CD4-positive, CD25-positive, alpha-beta regulatory T cell (primary cell): ENCODE measurements at regions not wholly inside any gene's neighbourhood (a gene's known extent, or its start where the extent isn't known, plus 50 kb on each side); places are given as distances from the start of the nearest gene placed in this dataset.
"Not testable (repeated sequence)": the region's sequence is repeated elsewhere in the genome, so short reads cannot be mapped to it uniquely, and the experiment has no call there.

Source experiments
- ATAC-seq, 2 donors: fragments of 150-1000 bp; cut with Tn5 transposase; one replicate each; pipeline ENCODE4 v1.10.0; 2021; ENCODE audit warnings: low read depth in 2 of 2, moderate number of reproducible peaks in 2 of 2, moderate library complexity in 1 of 2
- DNase-seq, 3 donors: peaks; one replicate each; pipeline versions ENCODE4 v3.0.0 to v3.0.0-alpha.2; 2012 to 2022; ENCODE audit warnings: mixed read lengths in 1 of 3
- H3K27ac ChIP-seq: one replicate; pipeline ENCODE4 v1.7.0; 2013; ENCODE audit warnings: mild to moderate bottlenecking, low read length; ENCODE audit not compliant: insufficient read depth, poor library complexity, severe bottlenecking
- H3K27me3 ChIP-seq: one replicate; pipeline ENCODE4 v1.7.0; 2013; ENCODE audit warnings: low read length; ENCODE audit not compliant: control insufficient read depth, insufficient read depth
- H3K36me3 ChIP-seq: one replicate; pipeline ENCODE4 v1.7.0; 2013; ENCODE audit warnings: mild to moderate bottlenecking, low read length, moderate library complexity; ENCODE audit not compliant: control insufficient read depth, insufficient read depth
- H3K4me1 ChIP-seq: 2 replicates; pipeline ENCODE4 v1.7.0; 2013; ENCODE audit warnings: mild to moderate bottlenecking, low read length; ENCODE audit not compliant: insufficient read depth, control insufficient read depth, poor library complexity, severe bottlenecking
- H3K4me3 ChIP-seq: one replicate; pipeline ENCODE4 v1.7.0; 2013; ENCODE audit warnings: low read depth, mild to moderate bottlenecking, low read length, moderate library complexity
- H3K9me3 ChIP-seq, 2 experiments: 1 replicate in 1 of 2; 2 replicates in 1 of 2; pipeline ENCODE4 v1.7.0; 2013; ENCODE audit warnings: low read length in 2 of 2, mild to moderate bottlenecking in 1 of 2, moderate library complexity in 1 of 2; ENCODE audit not compliant: control insufficient read depth in 2 of 2
- H3K27ac Mint-ChIP-seq, 3 donors: one replicate each; pipeline ENCODE4 v1.8.0; 2020 to 2022; ENCODE audit warnings: mild to moderate bottlenecking in 3 of 3, mixed read lengths in 3 of 3, moderate library complexity in 2 of 3
- H3K27me3 Mint-ChIP-seq: one replicate; pipeline ENCODE4 v1.8.0; 2022; ENCODE audit warnings: mild to moderate bottlenecking, mixed read lengths
- H3K36me3 Mint-ChIP-seq: one replicate; pipeline ENCODE4 v1.8.0; 2020; ENCODE audit warnings: mixed read lengths
- H3K4me1 Mint-ChIP-seq, 4 donors: one replicate each; pipeline ENCODE4 v1.8.0; 2020 to 2022; ENCODE audit warnings: mixed read lengths in 4 of 4, mild to moderate bottlenecking in 1 of 4
- H3K4me3 Mint-ChIP-seq, 4 donors: one replicate each; pipeline ENCODE4 v1.8.0; 2020 to 2022; ENCODE audit warnings: mild to moderate bottlenecking in 4 of 4, mixed read lengths in 4 of 4, moderate library complexity in 3 of 4
- H3K9me3 Mint-ChIP-seq, 7 donors: one replicate each; pipeline ENCODE4 v1.8.0; 2020 to 2022; ENCODE audit warnings: mixed read lengths in 7 of 7, mild to moderate bottlenecking in 3 of 7, moderate library complexity in 2 of 7

- no peak overlapping the region for H3K4me3 ChIP-seq
- H3K36me3 Mint-ChIP-seq = peaks cover 38% of the 10 kb centered on the region
- H3K27ac ChIP-seq = no peak overlapping the region
- peaks cover 0 to 2% (median 0%) of the 10 kb centered on the region in 7 donors for H3K9me3 Mint-ChIP-seq
- no peaks in the 10 kb centered on the region for H3K9me3 ChIP-seq
- no peak overlapping the region for H3K4me3 Mint-ChIP-seq
- no peaks in the 10 kb centered on the region for H3K27me3 Mint-ChIP-seq
- no peak overlapping the region for H3K27ac Mint-ChIP-seq
- H3K27me3 ChIP-seq = no peaks in the 10 kb centered on the region
- peaks cover 0 to 2% (median 0%) of the 10 kb centered on the region in 4 donors for H3K4me1 Mint-ChIP-seq
- DNase-seq (no peak), ATAC-seq (no peak)
- H3K4me1 ChIP-seq = no peaks in the 10 kb centered on the region
- peaks cover 9% of the 10 kb centered on the region for H3K36me3 ChIP-seq
Observed at GRCh38 chrX:2640436-2641150, 50.5 kb upstream of the CD99 start.

- Mint-ChIP-seq H3K36me3 (peaks cover 34% of the 10 kb centered on the region), H3K4me1 (peaks cover 0 to 2% (median 0%) of the 10 kb centered on the region in 4 donors), H3K27me3 (no peaks in the 10 kb centered on the region), H3K4me3 (no peak overlapping the region), H3K9me3 (peaks cover 0 to 2% (median 0%) of the 10 kb centered on the region in 7 donors), H3K27ac (no peak overlapping the region)
- Histone ChIP-seq H3K27ac (no peak overlapping the region), H3K4me3 (no peak overlapping the region), H3K4me1 (no peaks in the 10 kb centered on the region), H3K9me3 (no peaks in the 10 kb centered on the region), H3K36me3 (peaks cover 10% of the 10 kb centered on the region), H3K27me3 (no peaks in the 10 kb centered on the region)
- no peak for DNase-seq
- no peak for ATAC-seq
Observed at GRCh38 chrX:2638279-2638678, 52.8 kb upstream of the CD99 start.

- no peak overlapping the region for H3K27ac Mint-ChIP-seq
- no peaks in the 10 kb centered on the region for H3K27me3 ChIP-seq
- no peak overlapping the region for H3K4me3 Mint-ChIP-seq
- H3K4me1 Mint-ChIP-seq = peaks cover 0 to 21% (median 3%) of the 10 kb centered on the region in 4 donors
- H3K27me3 Mint-ChIP-seq = no peaks in the 10 kb centered on the region
- no peak overlapping the region for H3K27ac ChIP-seq
- no peak overlapping the region for H3K4me3 ChIP-seq
- peaks cover 5 to 16% of the 10 kb centered on the region in 2 experiments for H3K9me3 ChIP-seq
- ATAC-seq (no peak), DNase-seq (no peak)
- peaks cover 0 to 23% (median 13%) of the 10 kb centered on the region in 7 donors for H3K9me3 Mint-ChIP-seq
- H3K36me3 ChIP-seq = peaks cover 10% of the 10 kb centered on the region
- H3K36me3 Mint-ChIP-seq = peaks cover 36% of the 10 kb centered on the region
- H3K4me1 ChIP-seq = no peaks in the 10 kb centered on the region
Observed at GRCh38 chrX:2635342-2635741, 55.8 kb upstream of the CD99 start.

- peaks cover 11 to 43% (median 19%) of the 10 kb centered on the region in 4 donors for H3K4me1 Mint-ChIP-seq
- Histone ChIP-seq H3K4me1 (no peaks in the 10 kb centered on the region), H3K36me3 (peaks cover 5% of the 10 kb centered on the region), H3K27me3 (no peaks in the 10 kb centered on the region), H3K4me3 (no peak overlapping the region), H3K27ac (no peak overlapping the region), H3K9me3 (peaks cover 23 to 31% of the 10 kb centered on the region in 2 experiments)
- no peaks in the 10 kb centered on the region for H3K27me3 Mint-ChIP-seq
- ATAC-seq = no peak
- H3K4me3 Mint-ChIP-seq = peak overlapping the region in 1 of 4 donors; percentile 24
- peaks cover 38% of the 10 kb centered on the region for H3K36me3 Mint-ChIP-seq
- H3K9me3 Mint-ChIP-seq = peaks cover 4 to 45% (median 30%) of the 10 kb centered on the region in 7 donors
- peak overlapping the region in 1 of 3 donors; percentile 43 for H3K27ac Mint-ChIP-seq
- DNase-seq = no peak
Observed at GRCh38 chrX:2632533-2633504, 58.3 kb upstream of the CD99 start.

- Mint-ChIP-seq H3K36me3 (peaks cover 41% of the 10 kb centered on the region), H3K4me1 (peaks cover 11 to 49% (median 22%) of the 10 kb centered on the region in 4 donors)
Observed at GRCh38 chrX:2631743-2632532, 59.2 kb upstream of the CD99 start.

GRCh38 chrX:2630935-2631742 lies 60.0 kb upstream of the CD99 start:
- Histone ChIP-seq H3K36me3 (peaks cover 11% of the 10 kb centered on the region), H3K4me3 (peak overlapping the region; percentile 72), H3K9me3 (peaks cover 23 to 31% of the 10 kb centered on the region in 2 experiments), H3K27ac (peak overlapping the region; percentile 87)
- DNase-seq = peak in 2 of 3 donors; percentile 48 to 65
- peaks cover 49% of the 10 kb centered on the region for H3K36me3 Mint-ChIP-seq
- ATAC-seq, H3K27me3 ChIP-seq, H3K4me1 ChIP-seq, H3K27me3 Mint-ChIP-seq: not testable (repeated sequence)
- peaks cover 2 to 47% (median 32%) of the 10 kb centered on the region in 7 donors for H3K9me3 Mint-ChIP-seq
- peaks cover 11 to 49% (median 24%) of the 10 kb centered on the region in 4 donors for H3K4me1 Mint-ChIP-seq
- H3K27ac Mint-ChIP-seq = peak overlapping the region; percentile 95 to 99 (median 97)
- H3K4me3 Mint-ChIP-seq = peak overlapping the region; percentile 48 to 82 (median 68)

More at GRCh38 chrX:2631743-2632532, 59.2 kb upstream of the CD99 start:
- Histone ChIP-seq H3K36me3 (peaks cover 5% of the 10 kb centered on the region), H3K4me1 (no peaks in the 10 kb centered on the region), H3K27me3 (no peaks in the 10 kb centered on the region), H3K4me3 (peak overlapping the region; percentile 72), H3K9me3 (peaks cover 23 to 31% of the 10 kb centered on the region in 2 experiments), H3K27ac (peak overlapping the region; percentile 87)
- DNase-seq (no peak), ATAC-seq (no peak)
- no peaks in the 10 kb centered on the region for H3K27me3 Mint-ChIP-seq
- peak overlapping the region; percentile 95 to 99 (median 97) for H3K27ac Mint-ChIP-seq
- peaks cover 4 to 47% (median 32%) of the 10 kb centered on the region in 7 donors for H3K9me3 Mint-ChIP-seq
- H3K4me3 Mint-ChIP-seq = peak overlapping the region in 3 of 4 donors; percentile 24 to 82 (median 63)
